CD4-positive, CD25-positive, alpha-beta regulatory T cell (primary cell): ENCODE measurements at regions not wholly inside any gene's neighbourhood (a gene's known extent, or its start where the extent isn't known, plus 50 kb on each side); places are given as distances from the start of the nearest gene placed in this dataset.

ENCODE experiments used
- ATAC-seq, 2 donors: fragments of 150-1000 bp; cut with Tn5 transposase; one replicate each; pipeline ENCODE4 v1.10.0; 2021; ENCODE audit warnings: low read depth in 2 of 2, moderate number of reproducible peaks in 2 of 2, moderate library complexity in 1 of 2
- DNase-seq, 3 donors: peaks; one replicate each; pipeline versions ENCODE4 v3.0.0 to v3.0.0-alpha.2; 2012 to 2022; ENCODE audit warnings: mixed read lengths in 1 of 3
- H3K27ac ChIP-seq: one replicate; pipeline ENCODE4 v1.7.0; 2013; ENCODE audit warnings: mild to moderate bottlenecking, low read length; ENCODE audit not compliant: insufficient read depth, poor library complexity, severe bottlenecking
- H3K27me3 ChIP-seq: one replicate; pipeline ENCODE4 v1.7.0; 2013; ENCODE audit warnings: low read length; ENCODE audit not compliant: control insufficient read depth, insufficient read depth
- H3K36me3 ChIP-seq: one replicate; pipeline ENCODE4 v1.7.0; 2013; ENCODE audit warnings: mild to moderate bottlenecking, low read length, moderate library complexity; ENCODE audit not compliant: control insufficient read depth, insufficient read depth
- H3K4me1 ChIP-seq: 2 replicates; pipeline ENCODE4 v1.7.0; 2013; ENCODE audit warnings: mild to moderate bottlenecking, low read length; ENCODE audit not compliant: insufficient read depth, control insufficient read depth, poor library complexity, severe bottlenecking
- H3K4me3 ChIP-seq: one replicate; pipeline ENCODE4 v1.7.0; 2013; ENCODE audit warnings: low read depth, mild to moderate bottlenecking, low read length, moderate library complexity
- H3K9me3 ChIP-seq, 2 experiments: 1 replicate in 1 of 2; 2 replicates in 1 of 2; pipeline ENCODE4 v1.7.0; 2013; ENCODE audit warnings: low read length in 2 of 2, mild to moderate bottlenecking in 1 of 2, moderate library complexity in 1 of 2; ENCODE audit not compliant: control insufficient read depth in 2 of 2
- H3K27ac Mint-ChIP-seq, 3 donors: one replicate each; pipeline ENCODE4 v1.8.0; 2020 to 2022; ENCODE audit warnings: mild to moderate bottlenecking in 3 of 3, mixed read lengths in 3 of 3, moderate library complexity in 2 of 3
- H3K27me3 Mint-ChIP-seq: one replicate; pipeline ENCODE4 v1.8.0; 2022; ENCODE audit warnings: mild to moderate bottlenecking, mixed read lengths
- H3K36me3 Mint-ChIP-seq: one replicate; pipeline ENCODE4 v1.8.0; 2020; ENCODE audit warnings: mixed read lengths
- H3K4me1 Mint-ChIP-seq, 4 donors: one replicate each; pipeline ENCODE4 v1.8.0; 2020 to 2022; ENCODE audit warnings: mixed read lengths in 4 of 4, mild to moderate bottlenecking in 1 of 4
- H3K4me3 Mint-ChIP-seq, 4 donors: one replicate each; pipeline ENCODE4 v1.8.0; 2020 to 2022; ENCODE audit warnings: mild to moderate bottlenecking in 4 of 4, mixed read lengths in 4 of 4, moderate library complexity in 3 of 4
- H3K9me3 Mint-ChIP-seq, 7 donors: one replicate each; pipeline ENCODE4 v1.8.0; 2020 to 2022; ENCODE audit warnings: mixed read lengths in 7 of 7, mild to moderate bottlenecking in 3 of 7, moderate library complexity in 2 of 7

DNA sequence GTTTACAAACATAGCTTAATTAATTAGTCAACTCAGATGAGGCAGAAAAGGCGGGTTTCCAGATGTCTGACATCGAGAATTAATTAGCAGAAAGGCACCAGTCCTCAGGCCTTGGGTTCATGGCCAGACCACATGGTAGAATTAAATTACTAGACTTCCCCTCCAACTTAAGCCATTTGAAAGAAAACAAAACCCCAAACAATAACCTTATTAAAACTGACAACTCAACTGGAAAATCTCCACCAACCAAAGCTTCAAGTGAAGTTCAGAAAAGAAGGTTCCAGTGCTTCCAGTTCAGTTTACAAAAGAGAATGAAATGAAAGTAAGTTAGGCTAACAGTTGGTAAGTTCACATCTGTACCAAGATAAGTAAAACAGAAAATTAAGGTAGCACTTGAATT lies 349.5 kb downstream of the GRIN2B start:
- Mint-ChIP-seq H3K4me1 (no peaks in the 10 kb centered on the region), H3K4me3 (no peak overlapping the region), H3K27ac (no peak overlapping the region), H3K36me3 (no peaks in the 10 kb centered on the region), H3K27me3 (no peaks in the 10 kb centered on the region), H3K9me3 (peaks cover 0 to 9% (median 0%) of the 10 kb centered on the region in 7 donors)
- Histone ChIP-seq H3K9me3 (no peaks in the 10 kb centered on the region), H3K27me3 (no peaks in the 10 kb centered on the region), H3K4me1 (no peaks in the 10 kb centered on the region), H3K36me3 (no peaks in the 10 kb centered on the region), H3K27ac (no peak overlapping the region), H3K4me3 (no peak overlapping the region)
- DNase-seq (no peak), ATAC-seq (no peak)

DNA sequence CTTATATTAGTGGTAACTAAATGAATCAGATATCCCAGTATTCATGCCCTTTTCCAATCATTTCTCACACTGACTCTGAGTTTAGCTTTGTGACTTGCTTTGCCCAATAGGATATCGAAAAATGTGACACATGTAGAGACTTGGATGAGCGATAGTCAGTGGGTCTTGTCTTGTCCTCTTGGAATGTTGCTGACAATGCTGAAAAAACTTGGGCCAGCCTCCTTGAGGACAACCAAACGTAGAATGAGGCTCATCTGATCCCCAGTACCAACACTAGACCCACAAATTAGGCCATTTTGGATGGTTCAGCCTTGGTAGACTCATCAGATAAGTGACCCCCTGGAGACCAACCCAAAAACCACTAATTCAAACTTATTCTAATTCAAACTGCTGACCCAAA lies 351.0 kb downstream of the GRIN2B start:
- no peaks in the 10 kb centered on the region for H3K4me1 ChIP-seq
- no peaks in the 10 kb centered on the region for H3K4me1 Mint-ChIP-seq

DNA sequence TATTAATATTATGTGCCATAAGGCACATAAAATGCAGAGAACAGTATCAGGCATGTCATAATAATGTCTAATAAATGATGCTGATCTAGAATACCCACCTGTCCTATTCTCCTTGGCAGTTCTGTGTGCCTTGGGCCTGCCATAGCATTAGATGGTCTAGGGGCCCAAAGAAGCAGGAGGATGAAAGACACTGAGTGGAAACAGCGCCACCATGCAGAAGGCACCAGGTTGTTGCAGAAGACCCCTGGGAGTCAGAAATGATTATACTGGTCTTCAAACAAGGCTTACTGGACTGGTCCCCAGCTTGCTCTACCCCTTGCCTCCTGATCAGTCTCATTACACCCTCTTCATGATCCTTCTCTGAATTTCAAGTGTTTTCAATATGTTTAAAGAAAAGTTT lies 353.3 kb downstream of the GRIN2B start:
- Histone ChIP-seq H3K27ac (no peak overlapping the region), H3K4me1 (no peaks in the 10 kb centered on the region), H3K4me3 (no peak overlapping the region), H3K9me3 (no peaks in the 10 kb centered on the region), H3K36me3 (no peaks in the 10 kb centered on the region), H3K27me3 (peaks cover 3% of the 10 kb centered on the region)
- Mint-ChIP-seq H3K4me1 (no peaks in the 10 kb centered on the region), H3K27ac (no peak overlapping the region), H3K9me3 (peaks cover 0 to 7% (median 0%) of the 10 kb centered on the region in 7 donors), H3K4me3 (no peak overlapping the region), H3K27me3 (no peaks in the 10 kb centered on the region), H3K36me3 (no peaks in the 10 kb centered on the region)
- DNase-seq (no peak), ATAC-seq (no peak)

More for the DNA sequence above, 351.0 kb downstream of the GRIN2B start:
- H3K36me3 ChIP-seq, result no peaks in the 10 kb centered on the region
- H3K27ac ChIP-seq, result no peak overlapping the region
- ATAC-seq (no peak), DNase-seq (no peak)
- H3K27me3 Mint-ChIP-seq, result no peaks in the 10 kb centered on the region
- no peak overlapping the region for H3K4me3 Mint-ChIP-seq
- H3K4me3 ChIP-seq, result no peak overlapping the region
- no peaks in the 10 kb centered on the region for H3K27me3 ChIP-seq
- H3K27ac Mint-ChIP-seq, result no peak overlapping the region
- no peaks in the 10 kb centered on the region for H3K36me3 Mint-ChIP-seq
- no peaks in the 10 kb centered on the region for H3K9me3 ChIP-seq
- peaks cover 0 to 7% (median 0%) of the 10 kb centered on the region in 7 donors for H3K9me3 Mint-ChIP-seq

DNA sequence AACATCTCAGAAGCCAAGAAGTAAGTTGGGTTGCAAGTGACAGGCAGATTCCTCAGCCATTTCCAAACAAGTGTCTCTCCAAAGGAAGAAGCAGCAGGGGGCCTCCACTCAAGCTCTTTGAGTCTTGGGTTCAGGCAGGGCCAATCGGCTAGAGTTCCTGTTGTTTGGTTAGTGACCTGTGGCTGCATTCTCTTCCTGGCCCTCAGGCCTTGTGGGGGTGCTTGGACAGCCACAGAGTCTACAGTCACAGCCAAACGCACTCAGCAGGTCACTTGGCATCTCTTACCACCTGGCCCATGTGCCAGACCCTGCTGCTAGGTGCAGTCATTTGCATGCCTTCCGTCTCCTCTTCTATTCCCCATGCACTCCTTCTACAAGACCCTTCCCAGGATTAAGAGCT lies 353.9 kb downstream of the GRIN2B start:
- Histone ChIP-seq H3K27ac (no peak overlapping the region), H3K36me3 (no peaks in the 10 kb centered on the region), H3K9me3 (no peaks in the 10 kb centered on the region), H3K4me3 (no peak overlapping the region), H3K27me3 (peaks cover 3% of the 10 kb centered on the region), H3K4me1 (no peaks in the 10 kb centered on the region)
- H3K27me3 Mint-ChIP-seq, result peaks cover 1% of the 10 kb centered on the region
- no peak for ATAC-seq
- H3K4me3 Mint-ChIP-seq, result no peak overlapping the region
- peaks cover 0 to 7% (median 0%) of the 10 kb centered on the region in 7 donors for H3K9me3 Mint-ChIP-seq
- no peak overlapping the region for H3K27ac Mint-ChIP-seq
- no peaks in the 10 kb centered on the region for H3K36me3 Mint-ChIP-seq
- no peaks in the 10 kb centered on the region for H3K4me1 Mint-ChIP-seq
- no peak for DNase-seq

DNA sequence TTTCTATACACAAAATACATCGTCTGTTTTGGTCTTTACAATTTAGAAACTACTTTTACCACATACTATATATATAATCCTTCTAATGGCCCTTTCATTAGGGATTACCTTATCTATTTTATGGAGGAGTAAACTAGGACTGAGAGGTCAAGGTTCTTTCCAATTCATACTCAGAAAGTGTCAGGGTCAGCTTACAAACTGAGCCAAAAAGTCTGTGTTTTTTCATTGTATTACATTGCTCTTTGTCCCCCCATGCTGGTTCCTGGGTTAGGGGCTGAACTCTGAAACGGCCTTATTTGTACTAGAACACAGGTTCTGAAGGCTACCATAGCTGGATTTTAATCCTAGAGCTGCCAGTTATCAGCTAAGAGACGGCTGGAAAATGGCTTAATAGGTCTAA lies 368.1 kb downstream of the GRIN2B start:
- H3K27ac ChIP-seq, result no peak overlapping the region
- no peak overlapping the region for H3K4me3 ChIP-seq
- no peaks in the 10 kb centered on the region for H3K4me1 ChIP-seq
- no peaks in the 10 kb centered on the region for H3K27me3 ChIP-seq
- Mint-ChIP-seq H3K4me1 (no peaks in the 10 kb centered on the region), H3K27ac (no peak overlapping the region), H3K4me3 (no peak overlapping the region), H3K36me3 (no peaks in the 10 kb centered on the region), H3K9me3 (peaks cover 0 to 2% (median 0%) of the 10 kb centered on the region in 7 donors), H3K27me3 (no peaks in the 10 kb centered on the region)
- DNase-seq (no peak), ATAC-seq (no peak)
- no peaks in the 10 kb centered on the region for H3K36me3 ChIP-seq
- no peaks in the 10 kb centered on the region for H3K9me3 ChIP-seq

DNA sequence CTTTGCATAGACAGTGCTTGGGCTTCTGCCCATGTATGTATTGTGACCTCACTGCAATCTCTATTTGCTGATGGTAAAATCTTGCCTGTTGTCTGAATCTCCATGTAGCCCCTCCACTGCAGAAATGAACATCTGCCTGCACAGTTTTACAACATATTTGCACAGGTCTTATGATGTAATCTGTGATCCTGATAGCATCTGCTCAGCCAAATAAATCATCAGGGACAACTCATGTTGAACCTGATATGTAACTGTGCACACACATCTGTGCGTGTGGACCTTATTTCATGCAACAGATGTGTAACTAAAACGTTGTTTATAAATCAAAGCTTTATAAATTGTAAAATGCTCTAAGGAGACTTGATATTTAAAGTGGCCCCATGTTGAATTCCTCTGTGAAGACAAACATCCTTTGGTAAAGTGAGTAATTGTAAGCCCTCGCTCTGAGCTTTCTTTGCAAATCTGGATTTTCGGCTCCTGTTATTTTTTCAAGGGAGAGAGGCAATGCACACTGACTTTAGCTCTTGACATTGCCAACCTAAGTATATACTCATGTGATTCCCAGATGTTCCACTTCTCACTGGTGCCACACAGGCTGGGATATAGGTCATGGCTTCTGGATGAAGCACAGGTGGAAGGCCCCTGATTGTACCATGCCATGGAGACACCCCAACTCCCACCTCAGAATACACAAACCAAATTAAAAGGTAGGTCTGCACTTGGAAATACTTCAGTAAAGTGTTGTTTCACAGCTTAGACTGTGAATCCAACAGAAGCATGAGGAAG lies 371.3 kb downstream of the GRIN2B start:
- ATAC-seq (no peak), DNase-seq (no peak)
- no peaks in the 10 kb centered on the region for H3K4me1 Mint-ChIP-seq
- no peak overlapping the region for H3K27ac ChIP-seq
- no peak overlapping the region for H3K4me3 ChIP-seq
- peaks cover 0 to 1% (median 0%) of the 10 kb centered on the region in 7 donors for H3K9me3 Mint-ChIP-seq
- H3K27me3 Mint-ChIP-seq, result no peaks in the 10 kb centered on the region
- no peaks in the 10 kb centered on the region for H3K36me3 Mint-ChIP-seq
- no peaks in the 10 kb centered on the region for H3K9me3 ChIP-seq
- no peaks in the 10 kb centered on the region for H3K36me3 ChIP-seq
- H3K27ac Mint-ChIP-seq, result no peak overlapping the region
- no peaks in the 10 kb centered on the region for H3K27me3 ChIP-seq
- H3K4me1 ChIP-seq, result no peaks in the 10 kb centered on the region
- H3K4me3 Mint-ChIP-seq, result no peak overlapping the region

DNA sequence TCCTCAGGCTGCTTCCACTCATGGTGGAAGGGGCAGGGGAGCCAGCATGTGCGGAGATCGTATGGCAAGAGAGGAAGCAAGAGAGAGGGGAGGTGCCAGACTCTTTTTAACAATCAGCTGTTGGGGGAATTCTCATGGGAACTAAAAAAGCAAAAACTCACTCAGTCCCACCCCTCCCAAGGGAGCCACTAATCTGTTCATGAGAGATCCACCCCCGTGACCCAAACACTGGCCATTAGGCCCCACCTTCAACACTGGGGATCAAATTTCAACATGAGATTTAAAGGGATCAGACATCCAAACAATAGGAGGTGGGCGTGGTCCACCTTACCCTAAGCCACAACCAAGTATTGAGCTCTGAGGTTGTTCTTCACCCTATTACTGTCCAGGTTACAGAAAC lies 375.1 kb downstream of the GRIN2B start:
- ATAC-seq, result no peak
- H3K4me3 ChIP-seq, result no peak overlapping the region
- H3K4me1 Mint-ChIP-seq, result no peaks in the 10 kb centered on the region

DNA sequence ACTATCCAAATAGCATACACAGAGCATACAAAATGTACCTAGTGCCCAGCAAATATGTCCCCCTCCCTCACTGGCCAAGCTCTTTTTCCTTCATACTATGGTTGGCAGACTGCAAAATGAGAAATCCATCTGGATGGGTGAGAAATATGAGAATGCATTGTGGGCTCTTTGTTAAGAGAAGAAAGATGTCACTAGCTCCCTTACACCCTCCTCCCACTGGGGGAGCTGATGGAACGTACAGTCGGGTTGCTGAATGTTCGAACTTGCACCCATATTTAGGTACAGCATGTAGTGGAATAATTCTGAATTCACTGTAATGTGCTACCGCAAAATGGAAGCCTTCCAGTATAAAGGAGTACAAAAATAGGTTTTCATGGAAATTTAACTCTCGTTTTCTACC lies 377.4 kb downstream of the GRIN2B start:
- H3K27ac ChIP-seq, result no peak overlapping the region
- H3K4me3 Mint-ChIP-seq, result no peak overlapping the region
- peaks cover 4% of the 10 kb centered on the region for H3K27me3 Mint-ChIP-seq
- ATAC-seq, result no peak
- H3K4me1 Mint-ChIP-seq, result no peaks in the 10 kb centered on the region
- H3K4me1 ChIP-seq, result no peaks in the 10 kb centered on the region
- no peak overlapping the region for H3K27ac Mint-ChIP-seq
- H3K9me3 ChIP-seq, result no peaks in the 10 kb centered on the region
- no peaks in the 10 kb centered on the region for H3K27me3 ChIP-seq
- no peaks in the 10 kb centered on the region for H3K36me3 ChIP-seq
- DNase-seq, result no peak
- H3K4me3 ChIP-seq, result no peak overlapping the region
- H3K9me3 Mint-ChIP-seq, result peaks cover 0 to 3% (median 0%) of the 10 kb centered on the region in 7 donors
- H3K36me3 Mint-ChIP-seq, result no peaks in the 10 kb centered on the region

More for the DNA sequence above, 375.1 kb downstream of the GRIN2B start:
- H3K4me3 Mint-ChIP-seq, result no peak overlapping the region
- Histone ChIP-seq H3K4me1 (no peaks in the 10 kb centered on the region), H3K27ac (no peak overlapping the region), H3K36me3 (no peaks in the 10 kb centered on the region), H3K27me3 (no peaks in the 10 kb centered on the region), H3K9me3 (no peaks in the 10 kb centered on the region)
- H3K27ac Mint-ChIP-seq, result no peak overlapping the region
- H3K9me3 Mint-ChIP-seq, result peaks cover 0 to 1% (median 0%) of the 10 kb centered on the region in 7 donors
- H3K36me3 Mint-ChIP-seq, result no peaks in the 10 kb centered on the region
- DNase-seq, result no peak
- peaks cover 2% of the 10 kb centered on the region for H3K27me3 Mint-ChIP-seq
